OCI-LY7 (cell line): ENCODE measurements at regions not wholly inside any gene's neighbourhood (a gene's known extent, or its start where the extent isn't known, plus 50 kb on each side); places are given as distances from the start of the nearest gene placed in this dataset.

Experiments used
- BruUV-seq: library from RNA; stranded (reverse); fragments of 400-500 nt; replicated peaks from 2 replicates; lab custom pipeline; 2021; lab: Mats Ljungman, UMichigan
- CTCF ChIA-PET: fragments of 300-600 bp; sonication (Branson Sonifier 250); formaldehyde crosslinking; loops from one replicate; lab custom pipeline; 2022; ENCODE audit warnings: antibody characterized with exemption; ENCODE audit not compliant: unreplicated experiment; lab: Charles Lee
- POLR2A ChIA-PET: fragments of 300-600 bp; sonication (Branson Sonifier 250); formaldehyde crosslinking; loops from one replicate; lab custom pipeline; 2022; ENCODE audit warnings: antibody characterized with exemption; lab: Charles Lee
- DNase-seq: peaks from one replicate; pipeline ENCODE4 v3.0.0-alpha.2; 2015; ENCODE audit warnings: low spot score
- H2AFZ ChIP-seq: fragments of 200-600 bp; sonication (generic), shearing (Covaris generic); 2 replicates; pipeline ENCODE4 v1.6.1; 2014; ENCODE audit warnings: mild to moderate bottlenecking, antibody characterized with exemption, low read length, moderate library complexity
- H3K27ac ChIP-seq: fragments of 200-600 bp; sonication (generic); 2 replicates; pipeline ENCODE4 v1.5.1; 2014; ENCODE audit warnings: mixed run types, low read depth, mild to moderate bottlenecking, moderate library complexity, low read length, inconsistent platforms; ENCODE audit not compliant: poor library complexity, severe bottlenecking
- H3K36me3 ChIP-seq: fragments of 200-600 bp; sonication (generic); 2 replicates; pipeline ENCODE4 v1.6.1; 2014; ENCODE audit warnings: mild to moderate bottlenecking, antibody characterized with exemption, low read length, moderate library complexity, mixed read lengths; ENCODE audit not compliant: insufficient read depth
- H3K4me1 ChIP-seq: fragments of 200-600 bp; sonication (generic); 2 replicates; pipeline ENCODE4 v1.5.1; 2014; ENCODE audit warnings: mild to moderate bottlenecking, low read length; ENCODE audit not compliant: insufficient read depth, poor library complexity, severe bottlenecking
- H3K4me2 ChIP-seq: fragments of 200-600 bp; sonication (generic); 2 replicates; pipeline ENCODE4 v1.6.1; 2014; ENCODE audit warnings: mild to moderate bottlenecking, low read length
- H3K4me3 ChIP-seq: fragments of 200-600 bp; sonication (generic); 2 replicates; pipeline ENCODE4 v1.5.1; 2014; ENCODE audit warnings: mild to moderate bottlenecking, low read depth, low read length; ENCODE audit not compliant: poor library complexity, severe bottlenecking
- H3K79me2 ChIP-seq: fragments of 200-600 bp; sonication (generic); 2 replicates; pipeline ENCODE4 v1.6.1; 2016; ENCODE audit warnings: low read depth, mild to moderate bottlenecking, low read length, moderate library complexity, mixed read lengths; ENCODE audit not compliant: insufficient read depth
- H3K9me2 ChIP-seq: fragments of 200-600 bp; sonication (generic); 2 replicates; pipeline ENCODE4 v1.6.1; 2016; ENCODE audit warnings: mild to moderate bottlenecking, low read length, mixed read lengths; ENCODE audit not compliant: insufficient read depth
- H3K9me3 ChIP-seq: fragments of 200-600 bp; sonication (generic); 2 replicates; pipeline ENCODE4 v1.6.1; 2014; ENCODE audit warnings: mild to moderate bottlenecking, mixed run types, low read length, mixed read lengths
- H4K20me1 ChIP-seq: fragments of 200-600 bp; sonication (generic); 2 replicates; pipeline ENCODE4 v1.6.1; 2014; ENCODE audit warnings: mild to moderate bottlenecking, antibody characterized with exemption, low read length, moderate library complexity, mixed read lengths; ENCODE audit not compliant: insufficient read depth
- EZH2phosphoT487 ChIP-seq: fragments of 200-600 bp; sonication (generic); IDR thresholded peaks from 2 replicates; pipeline ENCODE4 v1.6.1; 2018; ENCODE audit warnings: low read depth, borderline replicate concordance, mild to moderate bottlenecking, mixed run types, antibody characterized with exemption, low read length, moderate library complexity, mixed read lengths
- intact Hi-C: fragments of 100-400 bp; cut with micrococcal nuclease; formaldehyde crosslinking; loops from one replicate; pipeline ENCODE4 v1.10.0; 2022; ENCODE audit not compliant: unreplicated experiment
- TF ChIP-seq, protein P1 (sequence below): fragments of 200-600 bp; sonication (generic); conservative IDR thresholded peaks from 2 replicates; pipeline ENCODE4 v1.5.1; 2014; ENCODE audit warnings: mild to moderate bottlenecking, antibody characterized with exemption, low read length, moderate library complexity, mixed read lengths

DNA sequence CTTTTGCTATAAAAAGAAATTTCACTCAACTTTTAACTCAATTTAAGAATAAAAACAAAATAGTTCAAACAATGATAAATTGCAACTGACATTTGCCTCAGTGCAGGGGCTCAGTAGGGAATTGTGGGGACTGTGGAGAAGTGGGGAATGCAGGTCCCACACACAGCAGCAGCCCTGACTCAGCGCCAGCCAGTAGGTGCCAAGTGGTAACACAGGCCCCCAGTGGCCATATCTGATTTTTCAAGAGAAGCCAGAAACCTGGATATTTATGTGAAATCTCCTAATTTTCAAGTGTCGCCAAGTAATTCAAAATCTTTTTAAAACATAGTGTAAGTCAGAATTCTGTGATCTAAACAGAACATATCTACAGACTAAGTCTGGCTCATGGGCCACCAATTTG, 186.3 kb downstream of the EN1 start:
- TF ChIP-seq, protein P1, sequence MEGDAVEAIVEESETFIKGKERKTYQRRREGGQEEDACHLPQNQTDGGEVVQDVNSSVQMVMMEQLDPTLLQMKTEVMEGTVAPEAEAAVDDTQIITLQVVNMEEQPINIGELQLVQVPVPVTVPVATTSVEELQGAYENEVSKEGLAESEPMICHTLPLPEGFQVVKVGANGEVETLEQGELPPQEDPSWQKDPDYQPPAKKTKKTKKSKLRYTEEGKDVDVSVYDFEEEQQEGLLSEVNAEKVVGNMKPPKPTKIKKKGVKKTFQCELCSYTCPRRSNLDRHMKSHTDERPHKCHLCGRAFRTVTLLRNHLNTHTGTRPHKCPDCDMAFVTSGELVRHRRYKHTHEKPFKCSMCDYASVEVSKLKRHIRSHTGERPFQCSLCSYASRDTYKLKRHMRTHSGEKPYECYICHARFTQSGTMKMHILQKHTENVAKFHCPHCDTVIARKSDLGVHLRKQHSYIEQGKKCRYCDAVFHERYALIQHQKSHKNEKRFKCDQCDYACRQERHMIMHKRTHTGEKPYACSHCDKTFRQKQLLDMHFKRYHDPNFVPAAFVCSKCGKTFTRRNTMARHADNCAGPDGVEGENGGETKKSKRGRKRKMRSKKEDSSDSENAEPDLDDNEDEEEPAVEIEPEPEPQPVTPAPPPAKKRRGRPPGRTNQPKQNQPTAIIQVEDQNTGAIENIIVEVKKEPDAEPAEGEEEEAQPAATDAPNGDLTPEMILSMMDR, result no peak
- no peak for TF ChIP-seq EZH2phosphoT487
- no peaks in the 10 kb centered on the region for H3K36me3 ChIP-seq
- H3K79me2 ChIP-seq, result no peaks in the 10 kb centered on the region
- no peak overlapping the region for H2AFZ ChIP-seq
- no peak overlapping the region for H3K4me2 ChIP-seq
- H3K9me2 ChIP-seq, result no peaks in the 10 kb centered on the region
- DNase-seq, result no peak
- no peaks in the 10 kb centered on the region for H4K20me1 ChIP-seq
- H3K4me3 ChIP-seq, result no peak overlapping the region
- CTCF ChIA-PET, result no interaction called here
- intact Hi-C loops, result no loop called here
- no peaks in the 10 kb centered on the region for H3K4me1 ChIP-seq
- BruUV-seq, result no TSS peak
- POLR2A ChIA-PET, result no interaction called here
- H3K9me3 ChIP-seq, result no peaks in the 10 kb centered on the region
- H3K27ac ChIP-seq, result no peak overlapping the region

DNA sequence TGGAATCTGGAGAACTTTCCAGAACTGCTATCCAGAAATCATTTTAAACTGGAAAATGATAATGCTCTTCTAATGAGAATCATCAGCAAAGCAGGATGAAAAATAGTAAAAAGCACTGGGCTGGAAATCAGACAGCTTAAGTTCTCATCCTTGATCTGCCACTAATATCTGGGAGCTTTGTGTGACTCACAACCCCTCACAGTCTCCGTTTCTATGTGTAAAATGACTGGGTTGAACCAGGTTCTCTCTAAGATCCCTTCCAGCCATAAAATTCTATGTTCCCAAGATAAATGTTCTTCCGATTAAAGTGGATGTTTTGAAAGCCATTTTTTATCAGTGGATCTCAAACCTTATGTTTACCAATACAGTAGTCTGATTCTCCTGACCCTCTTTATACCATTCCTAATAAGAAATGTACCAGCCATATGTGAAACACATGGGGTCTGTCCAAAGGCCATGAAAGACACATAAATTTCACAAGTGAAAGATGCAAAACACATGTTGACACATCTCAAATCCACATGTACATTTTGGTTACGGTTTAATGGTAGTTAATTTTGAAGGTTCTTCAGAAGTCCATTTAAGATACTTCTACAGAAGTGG, 188.8 kb downstream of the EN1 start:
- Histone ChIP-seq H2AFZ (no peak overlapping the region), H3K4me1 (no peaks in the 10 kb centered on the region), H3K79me2 (no peaks in the 10 kb centered on the region), H3K9me2 (no peaks in the 10 kb centered on the region), H3K36me3 (no peaks in the 10 kb centered on the region), H4K20me1 (no peaks in the 10 kb centered on the region), H3K27ac (no peak overlapping the region), H3K4me3 (no peak overlapping the region), H3K4me2 (no peak overlapping the region), H3K9me3 (no peaks in the 10 kb centered on the region)
- TF ChIP-seq, protein P1, result no peak
- TF ChIP-seq EZH2phosphoT487, result no peak
- intact Hi-C loops, result no loop called here
- ChIA-PET POLR2A (no interaction called here), CTCF (no interaction called here)
- no TSS peak for BruUV-seq
- DNase-seq, result no peak

DNA sequence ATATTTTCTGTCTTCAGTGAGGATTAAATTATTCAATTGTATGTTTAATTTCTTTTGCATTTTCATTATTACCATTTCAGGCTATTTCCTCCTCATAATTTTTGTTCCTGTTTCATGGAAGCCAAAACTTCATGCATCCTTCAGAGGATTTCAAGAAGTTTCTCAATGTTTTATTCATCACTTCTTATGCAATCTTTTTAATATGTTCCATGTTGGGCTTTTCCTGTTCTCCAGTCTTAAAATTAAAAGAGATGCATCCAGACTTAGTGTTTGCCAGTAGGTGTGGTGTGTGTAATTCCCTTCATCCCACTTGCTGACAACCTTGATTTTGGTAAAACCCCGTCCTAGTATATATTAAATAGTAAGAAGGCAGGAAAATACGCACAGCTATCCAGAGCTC, 190.0 kb downstream of the EN1 start:
- ChIA-PET POLR2A (no interaction called here), CTCF (no interaction called here)
- no peak overlapping the region for H3K27ac ChIP-seq
- H3K9me2 ChIP-seq, result no peaks in the 10 kb centered on the region
- no peaks in the 10 kb centered on the region for H3K9me3 ChIP-seq
- H3K4me1 ChIP-seq, result no peaks in the 10 kb centered on the region
- TF ChIP-seq, protein P1, result no peak
- H3K79me2 ChIP-seq, result no peaks in the 10 kb centered on the region
- H3K4me2 ChIP-seq, result no peak overlapping the region
- H3K36me3 ChIP-seq, result no peaks in the 10 kb centered on the region
- H2AFZ ChIP-seq, result no peak overlapping the region
- H3K4me3 ChIP-seq, result no peak overlapping the region
- no TSS peak for BruUV-seq
- DNase-seq, result no peak
- no peaks in the 10 kb centered on the region for H4K20me1 ChIP-seq
- intact Hi-C loops, result no loop called here
